ENCODE measurements at regions not wholly inside any gene's neighbourhood (a gene's known extent, or its start where the extent isn't known, plus 50 kb on each side); places are given as distances from the start of the nearest gene placed in this dataset.

- Mint-ChIP-seq H3K36me3 (no peaks in the 10 kb centered on the region), H3K9me3 (no peaks in the 10 kb centered on the region), H3K4me3 (no peak overlapping the region), H3K27me3 (no peaks in the 10 kb centered on the region), H3K27ac (no peak overlapping the region), H3K4me1 (ENCODE audit: unreplicated experiment) (no peaks in the 10 kb centered on the region)
- TF ChIP-seq, protein P1, sequence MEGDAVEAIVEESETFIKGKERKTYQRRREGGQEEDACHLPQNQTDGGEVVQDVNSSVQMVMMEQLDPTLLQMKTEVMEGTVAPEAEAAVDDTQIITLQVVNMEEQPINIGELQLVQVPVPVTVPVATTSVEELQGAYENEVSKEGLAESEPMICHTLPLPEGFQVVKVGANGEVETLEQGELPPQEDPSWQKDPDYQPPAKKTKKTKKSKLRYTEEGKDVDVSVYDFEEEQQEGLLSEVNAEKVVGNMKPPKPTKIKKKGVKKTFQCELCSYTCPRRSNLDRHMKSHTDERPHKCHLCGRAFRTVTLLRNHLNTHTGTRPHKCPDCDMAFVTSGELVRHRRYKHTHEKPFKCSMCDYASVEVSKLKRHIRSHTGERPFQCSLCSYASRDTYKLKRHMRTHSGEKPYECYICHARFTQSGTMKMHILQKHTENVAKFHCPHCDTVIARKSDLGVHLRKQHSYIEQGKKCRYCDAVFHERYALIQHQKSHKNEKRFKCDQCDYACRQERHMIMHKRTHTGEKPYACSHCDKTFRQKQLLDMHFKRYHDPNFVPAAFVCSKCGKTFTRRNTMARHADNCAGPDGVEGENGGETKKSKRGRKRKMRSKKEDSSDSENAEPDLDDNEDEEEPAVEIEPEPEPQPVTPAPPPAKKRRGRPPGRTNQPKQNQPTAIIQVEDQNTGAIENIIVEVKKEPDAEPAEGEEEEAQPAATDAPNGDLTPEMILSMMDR (conservative IDR thresholded peaks at IDR 0.05): no peak
- DNase-seq (ENCODE audit: extremely low spot score, unreplicated experiment): no peak
Observed at GRCh38 chr5:98992552-98992951, 63.7 kb upstream of the CHD1 start.

- TF ChIP-seq, protein P1 (conservative IDR thresholded peaks at IDR 0.05): no peak
- Mint-ChIP-seq H3K27ac (no peak overlapping the region), H3K27me3 (no peaks in the 10 kb centered on the region), H3K4me1 (ENCODE audit: unreplicated experiment) (no peaks in the 10 kb centered on the region), H3K36me3 (no peaks in the 10 kb centered on the region), H3K9me3 (no peaks in the 10 kb centered on the region), H3K4me3 (no peak overlapping the region)
- DNase-seq (ENCODE audit: extremely low spot score, unreplicated experiment): no peak
Observed at GRCh38 chr5:98989727-98990126, 60.9 kb upstream of the CHD1 start.

DNA sequence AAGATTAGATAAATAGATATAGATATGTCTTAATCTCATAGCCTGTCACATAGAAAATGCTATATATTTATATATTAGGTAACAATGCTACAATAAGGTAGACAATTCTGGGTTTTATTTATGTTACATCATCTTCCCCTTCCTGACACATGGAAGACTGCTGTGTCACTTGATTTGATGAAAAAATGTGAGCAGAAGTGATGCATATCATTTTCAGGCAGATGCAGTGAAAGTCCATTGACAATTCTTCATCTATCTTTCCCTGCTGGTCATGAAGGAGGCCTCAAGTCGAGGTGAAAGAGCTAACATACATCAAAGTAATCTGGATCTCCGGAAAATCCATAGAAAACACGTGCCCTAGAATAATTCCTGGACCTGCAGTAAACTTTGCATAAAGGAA is 57.8 kb upstream of the CHD1 start:
- H3K4me1 Mint-ChIP-seq (ENCODE audit: unreplicated experiment): no peaks in the 10 kb centered on the region
- no peak overlapping the region for H3K27ac Mint-ChIP-seq
- no peaks in the 10 kb centered on the region for H3K9me3 Mint-ChIP-seq
- H3K36me3 Mint-ChIP-seq: no peaks in the 10 kb centered on the region
- TF ChIP-seq, protein P1 (conservative IDR thresholded peaks at IDR 0.05): no peak
- no peak for DNase-seq (ENCODE audit: extremely low spot score, unreplicated experiment)
- no peaks in the 10 kb centered on the region for H3K27me3 Mint-ChIP-seq
- H3K4me3 Mint-ChIP-seq: no peak overlapping the region

- Mint-ChIP-seq H3K36me3 (no peaks in the 10 kb centered on the region), H3K4me1 (ENCODE audit: unreplicated experiment) (no peaks in the 10 kb centered on the region), H3K9me3 (no peaks in the 10 kb centered on the region)
Observed at GRCh38 chr5:98982880-98983279, 54.1 kb upstream of the CHD1 start.

More at GRCh38 chr5:98982880-98983279, 54.1 kb upstream of the CHD1 start:
- Mint-ChIP-seq H3K4me3 (no peak overlapping the region), H3K27ac (no peak overlapping the region), H3K27me3 (no peaks in the 10 kb centered on the region)
- DNase-seq (ENCODE audit: extremely low spot score, unreplicated experiment): no peak
- TF ChIP-seq, protein P1 (conservative IDR thresholded peaks at IDR 0.05): no peak
